ENCODE measurements at regions not wholly inside any gene's neighbourhood (a gene's known extent, or its start where the extent isn't known, plus 50 kb on each side); places are given as distances from the start of the nearest gene placed in this dataset.

DNA sequence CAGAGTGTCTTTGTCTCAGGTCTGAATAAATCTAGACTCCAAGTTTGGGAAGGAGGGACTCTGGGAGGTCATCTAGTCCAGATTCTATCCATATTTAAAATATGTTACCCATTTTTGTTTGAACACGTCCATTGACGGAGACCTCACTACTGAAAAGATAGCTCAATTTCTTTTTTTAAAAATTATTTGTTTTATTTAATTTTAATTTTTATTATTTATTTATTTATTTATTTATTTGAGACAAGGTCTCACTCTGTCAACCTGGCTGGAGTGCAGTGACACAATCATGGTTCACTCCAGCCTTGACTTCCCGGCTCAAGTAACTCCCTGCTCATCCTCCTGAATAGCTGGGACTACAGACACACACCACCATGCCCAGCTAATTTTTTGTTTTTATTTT is 89.5 kb upstream of the SNX19 start:
- TF ChIP-seq POLR2A (IDR thresholded peaks at IDR 0.05): no peak
- no peaks in the 10 kb centered on the region for H3K36me3 ChIP-seq
- no peaks in the 10 kb centered on the region for H3K27me3 ChIP-seq
- no peaks in the 10 kb centered on the region for H3K9me3 ChIP-seq
- DNase-seq (ENCODE audit: extremely low spot score in 2 of 2): no peak
- H3K4me1 ChIP-seq: no peaks in the 10 kb centered on the region
- intact Hi-C loops (cut with DNase I): no loop called here
- no peak overlapping the region for H3K27ac ChIP-seq
- no peak overlapping the region for H3K4me3 ChIP-seq

DNA sequence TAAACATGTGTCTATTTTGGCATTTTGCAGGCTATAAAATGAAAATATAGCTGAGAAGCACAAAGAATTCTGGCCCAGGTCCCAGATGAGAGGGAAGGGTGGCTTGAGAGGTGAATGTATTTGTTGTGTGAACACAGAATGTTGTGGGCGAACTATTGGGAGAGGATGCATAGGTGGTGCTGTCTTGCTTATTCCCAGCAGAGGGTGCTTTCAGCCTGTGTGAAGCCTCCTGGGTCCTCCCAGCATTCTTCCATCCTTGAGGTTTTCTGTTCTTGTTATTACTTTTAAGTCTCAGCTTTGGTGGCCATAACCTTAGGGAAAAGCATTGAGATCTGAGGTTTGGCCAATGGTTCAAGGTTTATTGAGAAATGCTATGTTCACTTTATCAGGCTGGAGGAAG is 108.7 kb upstream of the SNX19 start:
- TF ChIP-seq POLR2AphosphoS5 (IDR thresholded peaks at IDR 0.05; ENCODE audit: insufficient read depth in 1 of 2, low read depth in 1 of 2) (no peak), POLR2A (IDR thresholded peaks at IDR 0.05) (no peak)
- TF ChIP-seq, protein P1, sequence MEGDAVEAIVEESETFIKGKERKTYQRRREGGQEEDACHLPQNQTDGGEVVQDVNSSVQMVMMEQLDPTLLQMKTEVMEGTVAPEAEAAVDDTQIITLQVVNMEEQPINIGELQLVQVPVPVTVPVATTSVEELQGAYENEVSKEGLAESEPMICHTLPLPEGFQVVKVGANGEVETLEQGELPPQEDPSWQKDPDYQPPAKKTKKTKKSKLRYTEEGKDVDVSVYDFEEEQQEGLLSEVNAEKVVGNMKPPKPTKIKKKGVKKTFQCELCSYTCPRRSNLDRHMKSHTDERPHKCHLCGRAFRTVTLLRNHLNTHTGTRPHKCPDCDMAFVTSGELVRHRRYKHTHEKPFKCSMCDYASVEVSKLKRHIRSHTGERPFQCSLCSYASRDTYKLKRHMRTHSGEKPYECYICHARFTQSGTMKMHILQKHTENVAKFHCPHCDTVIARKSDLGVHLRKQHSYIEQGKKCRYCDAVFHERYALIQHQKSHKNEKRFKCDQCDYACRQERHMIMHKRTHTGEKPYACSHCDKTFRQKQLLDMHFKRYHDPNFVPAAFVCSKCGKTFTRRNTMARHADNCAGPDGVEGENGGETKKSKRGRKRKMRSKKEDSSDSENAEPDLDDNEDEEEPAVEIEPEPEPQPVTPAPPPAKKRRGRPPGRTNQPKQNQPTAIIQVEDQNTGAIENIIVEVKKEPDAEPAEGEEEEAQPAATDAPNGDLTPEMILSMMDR (IDR thresholded peaks at IDR 0.05): no peak

GRCh38 chr11:131025421-131026125 is 109.3 kb upstream of the SNX19 start:
- intact Hi-C loops (cut with DNase I): no loop called here

More for the DNA sequence above, 108.7 kb upstream of the SNX19 start:
- no peak overlapping the region for H3K27ac ChIP-seq
- no peaks in the 10 kb centered on the region for H3K9me3 ChIP-seq
- H3K4me3 ChIP-seq: no peak overlapping the region
- H3K27me3 ChIP-seq: no peaks in the 10 kb centered on the region
- intact Hi-C loops (cut with DNase I): no loop called here
- H3K36me3 ChIP-seq: no peaks in the 10 kb centered on the region
- no peak for DNase-seq (ENCODE audit: extremely low spot score in 2 of 2)
- no peaks in the 10 kb centered on the region for H3K4me1 ChIP-seq

DNA sequence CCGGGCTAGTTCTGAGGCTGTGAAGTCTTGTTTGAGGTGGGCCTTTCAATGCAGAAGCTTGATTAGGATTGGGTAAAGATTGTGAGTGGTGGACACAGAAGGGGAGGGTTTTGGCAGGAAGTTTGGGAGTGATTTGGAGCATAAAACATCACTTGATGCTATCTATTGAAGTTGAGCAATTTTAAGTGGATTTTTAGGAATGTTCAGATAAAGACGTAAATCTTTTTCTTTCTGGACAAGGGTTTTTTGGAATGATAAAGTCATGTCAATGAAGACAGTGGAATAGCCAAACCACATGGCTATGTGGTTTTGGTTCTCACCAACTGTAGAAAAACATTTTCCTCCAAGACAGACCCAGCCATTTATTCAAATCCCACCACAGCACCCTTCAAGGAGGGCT is 111.2 kb upstream of the SNX19 start:
- no peak for TF ChIP-seq POLR2A (IDR thresholded peaks at IDR 0.05)
- Histone ChIP-seq H3K27ac (no peak overlapping the region), H3K9me3 (no peaks in the 10 kb centered on the region), H3K4me1 (no peaks in the 10 kb centered on the region), H3K4me3 (no peak overlapping the region), H3K36me3 (no peaks in the 10 kb centered on the region), H3K27me3 (no peaks in the 10 kb centered on the region)
- no peak for DNase-seq (ENCODE audit: extremely low spot score in 2 of 2)
- intact Hi-C loops (cut with DNase I): no loop called here

More at GRCh38 chr11:131025421-131026125, 109.3 kb upstream of the SNX19 start:
- H3K36me3 ChIP-seq: no peaks in the 10 kb centered on the region
- H3K27ac ChIP-seq: no peak overlapping the region
- no peak overlapping the region for H3K4me3 ChIP-seq
- H3K4me1 ChIP-seq: no peaks in the 10 kb centered on the region
- DNase-seq (ENCODE audit: extremely low spot score in 2 of 2): no peak
- no peaks in the 10 kb centered on the region for H3K27me3 ChIP-seq
- H3K9me3 ChIP-seq: no peaks in the 10 kb centered on the region
- TF ChIP-seq, protein P1 (IDR thresholded peaks at IDR 0.05): no peak
- TF ChIP-seq POLR2AphosphoS5 (IDR thresholded peaks at IDR 0.05; ENCODE audit: insufficient read depth in 1 of 2, low read depth in 1 of 2) (no peak), POLR2A (IDR thresholded peaks at IDR 0.05) (no peak)

DNA sequence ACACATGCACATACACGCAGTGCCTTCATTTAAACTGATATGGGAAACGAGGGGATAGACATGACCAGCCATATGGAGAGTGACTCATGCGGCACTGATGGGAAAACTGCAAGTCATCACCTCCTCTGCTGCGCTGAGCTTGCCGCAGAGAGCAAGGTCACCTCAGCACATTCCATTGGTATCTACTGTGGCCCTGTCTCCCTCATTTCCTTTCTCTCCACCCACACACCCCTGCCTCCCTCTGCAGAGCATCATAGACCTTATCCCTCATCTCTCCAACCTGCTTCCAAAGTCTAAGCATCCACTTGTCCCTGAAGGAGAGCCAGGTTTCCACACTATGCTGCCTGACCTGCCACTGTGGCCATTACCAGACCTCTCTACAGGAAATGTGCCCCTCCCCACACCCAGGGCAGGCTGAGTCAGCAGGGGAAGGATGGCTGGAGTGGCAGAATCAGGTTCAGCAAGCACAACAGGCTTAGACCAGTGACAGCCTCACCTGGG is 116.9 kb upstream of the SNX19 start:
- H3K4me3 ChIP-seq: no peak overlapping the region
- H3K27ac ChIP-seq: no peak overlapping the region
- H3K9me3 ChIP-seq: no peaks in the 10 kb centered on the region
- H3K4me1 ChIP-seq: no peaks in the 10 kb centered on the region
- peak in 1 of 2 donors; percentile 17 for TF ChIP-seq POLR2AphosphoS5 (IDR thresholded peaks at IDR 0.05; ENCODE audit: insufficient read depth in 1 of 2, low read depth in 1 of 2)
- no peak for TF ChIP-seq POLR2A (IDR thresholded peaks at IDR 0.05)
- TF ChIP-seq, protein P1 (IDR thresholded peaks at IDR 0.05): no peak
- no peak for DNase-seq (ENCODE audit: extremely low spot score in 2 of 2)
- intact Hi-C loops (cut with DNase I): no loop called here
- no peaks in the 10 kb centered on the region for H3K36me3 ChIP-seq
- H3K27me3 ChIP-seq: no peaks in the 10 kb centered on the region

DNA sequence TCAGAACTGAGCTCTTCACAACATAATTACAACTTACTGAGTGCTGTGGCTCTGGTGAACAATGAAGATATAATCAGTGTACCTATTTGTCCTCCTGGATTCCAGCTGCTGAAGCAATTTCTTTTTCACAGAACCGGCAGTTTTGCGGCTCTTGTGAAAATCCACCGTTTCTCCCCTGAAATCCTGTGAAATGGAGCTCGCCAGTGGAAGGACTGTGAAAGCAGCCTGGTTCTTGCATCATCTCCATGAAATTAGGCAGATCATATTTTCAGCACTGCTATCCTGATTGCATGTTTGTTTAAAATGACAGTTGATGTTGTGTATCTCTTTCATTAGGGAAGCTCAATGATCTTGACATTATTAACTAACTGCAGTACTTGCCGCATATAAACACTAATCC is 120.2 kb upstream of the SNX19 start:
- no peak overlapping the region for H3K27ac ChIP-seq
- intact Hi-C loops (cut with DNase I): no loop called here
- H3K27me3 ChIP-seq: no peaks in the 10 kb centered on the region
- TF ChIP-seq, protein P1 (IDR thresholded peaks at IDR 0.05): no peak
- no peak for TF ChIP-seq POLR2A (IDR thresholded peaks at IDR 0.05)
- no peak overlapping the region for H3K4me3 ChIP-seq
- no peaks in the 10 kb centered on the region for H3K4me1 ChIP-seq
- no peak for DNase-seq (ENCODE audit: extremely low spot score in 2 of 2)
- H3K9me3 ChIP-seq: no peaks in the 10 kb centered on the region
- H3K36me3 ChIP-seq: no peaks in the 10 kb centered on the region
